Upper lobe of left lung (tissue), 4 donors: ENCODE measurements at regions not wholly inside any gene's neighbourhood (a gene's known extent, or its start where the extent isn't known, plus 50 kb on each side); places are given as distances from the start of the nearest gene placed in this dataset.

Experiments used
- CTCF ChIP-seq, 6 experiments: fragments of 450-650 bp in 4 of 6; fragments of 200-600 bp in 2 of 6; sonication (generic) in 2 of 6; IDR thresholded peaks; one replicate each; pipeline ENCODE4 v1.5.1; 2016 to 2019; ENCODE audit warnings: antibody characterized with exemption in 6 of 6
- EP300 ChIP-seq, 4 donors: sonication (generic); formaldehyde crosslinking; IDR thresholded peaks; one replicate each; pipeline ENCODE4 v1.5.1; 2017; ENCODE audit warnings: antibody characterized with exemption in 4 of 4, control low read depth in 2 of 4
- POLR2A ChIP-seq, 4 donors: fragments of 450-650 bp; IDR thresholded peaks; one replicate each; pipeline ENCODE4 v1.5.1; 2016 to 2017; ENCODE audit warnings: antibody characterized with exemption in 4 of 4, mild to moderate bottlenecking in 2 of 4

GRCh38 chr6:151723152-151723551, 84.3 kb upstream of the ESR1 start:
- no peak for TF ChIP-seq CTCF (IDR thresholded peaks at IDR 0.05)
- TF ChIP-seq POLR2A (IDR thresholded peaks at IDR 0.05), result no peak
- TF ChIP-seq EP300 (IDR thresholded peaks at IDR 0.05), result no peak
